OCI-LY1 (cell line): ENCODE measurements at regions not wholly inside any gene's neighbourhood (a gene's known extent, or its start where the extent isn't known, plus 50 kb on each side); places are given as distances from the start of the nearest gene placed in this dataset.

Experiments
- H2AFZ ChIP-seq: fragments of 200-600 bp; sonication (generic), shearing (Covaris generic); 2 replicates; pipeline ENCODE4 v1.6.0; 2014; ENCODE audit warnings: antibody characterized with exemption, mild to moderate bottlenecking, low read length
- H3F3A ChIP-seq: fragments of 200-600 bp; sonication (generic), shearing (Covaris generic); 2 replicates; pipeline ENCODE4 v1.6.0; 2014; ENCODE audit warnings: mild to moderate bottlenecking, antibody characterized with exemption, low read length, moderate library complexity; ENCODE audit not compliant: insufficient read depth
- H3K27ac ChIP-seq: fragments of 200-600 bp; sonication (generic); 2 replicates; pipeline ENCODE4 v1.5.1; 2014; ENCODE audit warnings: low read length, mixed run types, mild to moderate bottlenecking, low read depth; ENCODE audit not compliant: poor library complexity, severe bottlenecking
- H3K27me3 ChIP-seq: fragments of 200-600 bp; sonication (generic); 2 replicates; pipeline ENCODE4 v1.6.0; 2014; ENCODE audit warnings: antibody characterized with exemption, mild to moderate bottlenecking, low read length, moderate library complexity; ENCODE audit not compliant: insufficient read depth
- H3K36me3 ChIP-seq: fragments of 200-600 bp; sonication (generic); 2 replicates; pipeline ENCODE4 v1.6.1; 2014; ENCODE audit warnings: mild to moderate bottlenecking, antibody characterized with exemption, low read length, moderate library complexity, mixed read lengths; ENCODE audit not compliant: insufficient read depth
- H3K4me1 ChIP-seq: fragments of 200-600 bp; sonication (generic); 2 replicates; pipeline ENCODE4 v1.5.1; 2014; ENCODE audit warnings: mild to moderate bottlenecking, low read length, moderate library complexity; ENCODE audit not compliant: insufficient read depth, severe bottlenecking
- H3K4me2 ChIP-seq: fragments of 200-600 bp; sonication (generic), shearing (Covaris generic); 2 replicates; pipeline ENCODE4 v1.6.1; 2014; ENCODE audit warnings: low read length
- H3K4me3 ChIP-seq: fragments of 200-600 bp; sonication (generic); 2 replicates; pipeline ENCODE4 v1.5.1; 2014; ENCODE audit warnings: low read length, low read depth, mild to moderate bottlenecking, mixed read lengths; ENCODE audit not compliant: poor library complexity, severe bottlenecking
- H3K79me2 ChIP-seq: fragments of 200-600 bp; shearing (Covaris generic); 2 replicates; pipeline ENCODE4 v1.6.1; 2016; ENCODE audit warnings: mixed run types, low read length, mixed read lengths; ENCODE audit not compliant: insufficient read depth
- H3K9ac ChIP-seq: fragments of 200-600 bp; sonication (generic), shearing (Covaris generic); 2 replicates; pipeline ENCODE4 v1.6.1; 2014; ENCODE audit warnings: mild to moderate bottlenecking, low read length, mixed read lengths
- H3K9me2 ChIP-seq: fragments of 200-600 bp; sonication (generic), shearing (Covaris generic); 2 replicates; pipeline ENCODE4 v1.6.1; 2014; ENCODE audit warnings: low read depth, mild to moderate bottlenecking, low read length, mixed read lengths
- H3K9me3 ChIP-seq: fragments of 200-600 bp; shearing (Covaris generic); 2 replicates; pipeline ENCODE4 v1.6.1; 2014; ENCODE audit warnings: low read length, mixed read lengths
- H4K20me1 ChIP-seq: fragments of 200-600 bp; sonication (generic), shearing (Covaris generic); 2 replicates; pipeline ENCODE4 v1.6.0; 2016; ENCODE audit warnings: mild to moderate bottlenecking, low read length; ENCODE audit not compliant: insufficient read depth
- CTCF ChIP-seq: fragments of 200-600 bp; sonication (generic), shearing (Covaris generic); IDR thresholded peaks from 2 replicates; pipeline ENCODE4 v1.5.1; 2017; ENCODE audit warnings: mild to moderate bottlenecking, antibody characterized with exemption, low read length, moderate library complexity, mixed read lengths
- EZH2 ChIP-seq: fragments of 200-600 bp; sonication (generic), shearing (Covaris generic); IDR thresholded peaks from 2 replicates; pipeline ENCODE4 v1.8.0; 2017; ENCODE audit warnings: borderline replicate concordance, mixed run types, mild to moderate bottlenecking, antibody characterized with exemption, low read length, moderate library complexity, mixed read lengths

DNA sequence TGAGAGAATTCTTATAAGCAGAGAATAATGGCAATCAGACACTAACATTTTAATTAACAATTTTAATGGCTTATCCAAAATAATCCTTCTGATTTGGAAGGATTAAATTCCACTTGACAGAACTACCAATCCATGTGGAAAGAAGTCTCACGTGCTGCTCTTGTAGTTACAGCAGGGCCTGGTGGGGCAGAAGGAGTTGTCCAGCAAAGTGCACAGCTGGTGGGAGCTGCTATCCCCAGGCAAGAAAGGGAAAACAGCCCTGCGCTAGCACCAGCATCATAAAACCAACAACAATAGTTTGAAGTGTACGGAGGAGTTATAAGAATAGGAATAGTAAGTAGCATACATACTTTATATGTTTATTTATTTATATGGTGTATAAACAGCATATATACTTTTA lies 127.4 kb upstream of the TRIM2 start:
- Histone ChIP-seq H3K27me3 (no peaks in the 10 kb centered on the region), H3K4me1 (no peaks in the 10 kb centered on the region), H3K4me3 (no peak overlapping the region)

GRCh38 chr4:153079857-153080391 lies 124.3 kb upstream of the TRIM2 start:
- no peak overlapping the region for H3K4me3 ChIP-seq
- no peaks in the 10 kb centered on the region for H3K9me2 ChIP-seq
- no peak overlapping the region for H3K4me2 ChIP-seq
- no peak overlapping the region for H2AFZ ChIP-seq
- H3K9ac ChIP-seq = no peak overlapping the region
- H3K27me3 ChIP-seq = no peaks in the 10 kb centered on the region
- H3K27ac ChIP-seq = no peak overlapping the region
- no peaks in the 10 kb centered on the region for H3K9me3 ChIP-seq
- H3K79me2 ChIP-seq = no peaks in the 10 kb centered on the region
- H3K36me3 ChIP-seq = no peaks in the 10 kb centered on the region
- H3F3A ChIP-seq = no peaks in the 10 kb centered on the region
- peaks cover 13% of the 10 kb centered on the region for H3K4me1 ChIP-seq
- TF ChIP-seq EZH2 = no peak
- no peak for TF ChIP-seq CTCF
- H4K20me1 ChIP-seq = no peaks in the 10 kb centered on the region

More for the DNA sequence above, 127.4 kb upstream of the TRIM2 start:
- H4K20me1 ChIP-seq = no peaks in the 10 kb centered on the region
- TF ChIP-seq EZH2 = no peak
- no peaks in the 10 kb centered on the region for H3K36me3 ChIP-seq
- no peak overlapping the region for H3K9ac ChIP-seq
- H3F3A ChIP-seq = no peaks in the 10 kb centered on the region
- H3K4me2 ChIP-seq = no peak overlapping the region
- no peak overlapping the region for H2AFZ ChIP-seq
- H3K9me3 ChIP-seq = no peaks in the 10 kb centered on the region
- no peaks in the 10 kb centered on the region for H3K79me2 ChIP-seq
- no peak overlapping the region for H3K27ac ChIP-seq
- H3K9me2 ChIP-seq = no peaks in the 10 kb centered on the region

DNA sequence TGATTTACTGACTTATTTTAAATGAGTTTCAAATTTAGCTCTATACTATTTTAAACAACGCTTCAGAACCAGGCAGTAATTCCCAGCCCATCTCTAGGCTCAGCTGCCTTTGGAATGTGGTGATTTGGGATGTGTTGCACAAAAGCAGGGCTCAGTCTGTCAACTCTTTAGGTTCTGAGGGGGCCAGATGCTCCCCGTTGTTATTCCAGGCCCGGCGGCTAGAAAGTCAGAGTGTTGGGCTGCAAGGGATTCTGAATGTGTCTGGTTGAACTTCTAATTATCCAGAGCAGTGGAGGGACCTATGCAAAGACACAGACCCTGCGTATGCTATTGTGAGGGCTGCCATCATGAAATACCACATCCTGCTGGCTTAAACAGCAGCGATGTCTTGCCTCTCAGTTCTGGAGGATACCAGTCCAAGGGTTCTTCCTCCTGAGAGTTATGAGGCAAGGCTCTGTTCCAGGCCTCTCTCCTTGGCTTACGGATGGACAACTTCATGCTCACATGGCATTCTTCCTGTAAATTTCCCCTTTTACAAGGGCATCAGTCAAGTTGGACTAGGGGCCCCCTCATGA lies 123.2 kb upstream of the TRIM2 start:
- no peaks in the 10 kb centered on the region for H4K20me1 ChIP-seq
- H3K9me2 ChIP-seq = no peaks in the 10 kb centered on the region
- no peaks in the 10 kb centered on the region for H3K36me3 ChIP-seq
- no peak overlapping the region for H3K27ac ChIP-seq
- H3K79me2 ChIP-seq = no peaks in the 10 kb centered on the region
- TF ChIP-seq CTCF (no peak), EZH2 (no peak)
- H3K4me1 ChIP-seq = peaks cover 13% of the 10 kb centered on the region
- H3K4me2 ChIP-seq = no peak overlapping the region
- no peaks in the 10 kb centered on the region for H3F3A ChIP-seq
- no peaks in the 10 kb centered on the region for H3K9me3 ChIP-seq
- H3K4me3 ChIP-seq = no peak overlapping the region
- no peak overlapping the region for H2AFZ ChIP-seq
- no peaks in the 10 kb centered on the region for H3K27me3 ChIP-seq
- H3K9ac ChIP-seq = no peak overlapping the region

- TF ChIP-seq CTCF (no peak), EZH2 (no peak)
- H3K4me2 ChIP-seq = no peak overlapping the region
- H2AFZ ChIP-seq = no peak overlapping the region
- H3K9ac ChIP-seq = no peak overlapping the region
- H3K9me3 ChIP-seq = no peaks in the 10 kb centered on the region
- H3K36me3 ChIP-seq = no peaks in the 10 kb centered on the region
- H3K4me1 ChIP-seq = peaks cover 13% of the 10 kb centered on the region
- H3F3A ChIP-seq = no peaks in the 10 kb centered on the region
- H3K9me2 ChIP-seq = no peaks in the 10 kb centered on the region
- H3K79me2 ChIP-seq = no peaks in the 10 kb centered on the region
- H3K27ac ChIP-seq = no peak overlapping the region
- H3K4me3 ChIP-seq = no peak overlapping the region
- no peaks in the 10 kb centered on the region for H4K20me1 ChIP-seq
- no peaks in the 10 kb centered on the region for H3K27me3 ChIP-seq
These were observed 122.5 kb upstream of the TRIM2 start for GRCh38 chr4:153081693-153082092.
